K562 (cell line): ENCODE measurements at regions not wholly inside any gene's neighbourhood (a gene's known extent, or its start where the extent isn't known, plus 50 kb on each side); places are given as distances from the start of the nearest gene placed in this dataset.

Experiments used
- ATAC-seq: fragments of 200-7000 bp; cut with Tn5 transposase; 3 replicates; pipeline ENCODE4 v1.9.1; 2020; ENCODE audit warnings: moderate library complexity
- BruUV-seq: library from RNA; stranded (reverse); fragments of 400-500 nt; replicated peaks from 2 replicates; lab custom pipeline; 2021; lab: Mats Ljungman, UMichigan
- CTCF ChIA-PET: fragments of 300-600 bp; formaldehyde crosslinking; extraction: SDS; loops from one replicate; lab custom pipeline; 2021; ENCODE audit warnings: low intra/inter-chr PET ratio; lab: Yijun Ruan, JAX
- POLR2A ChIA-PET: fragments of 300-600, 350-650 bp; sonication (Branson Sonifier 250); formaldehyde crosslinking; extraction: SDS; loops from one replicate; lab custom pipeline; 2021; ENCODE audit warnings: antibody characterized with exemption, inconsistent platforms; lab: Yijun Ruan, JAX
- DNase-seq, 4 experiments: peaks; one replicate each; pipeline versions ENCODE4 v3.0.0 to v3.0.0-alpha.2; 2011 to 2018; ENCODE audit warnings: low spot score in 3 of 4, mixed read lengths in 3 of 4; ENCODE audit errors: extremely low read depth in 1 of 4
- FAIRE-seq: peaks from 2 replicates; lab custom pipeline; 2011; peaks lifted over from hg19 to GRCh38; lab: Jason Lieb, UNC
- H2AFZ ChIP-seq: 2 replicates; pipeline ENCODE4 v1.6.0; 2011; ENCODE audit warnings: low read depth, low read length, control low read depth, inconsistent platforms
- H3K27ac ChIP-seq: fragments of 200-600 bp; 3 replicates; pipeline ENCODE4 v1.8.0; 2011; ENCODE audit warnings: low read depth, mild to moderate bottlenecking, control low read depth, inconsistent platforms, low read length, moderate library complexity, mixed read lengths; ENCODE audit errors: extremely low read depth
- H3K27me3 ChIP-seq, 2 experiments: fragments of 300-600 bp in 1 of 2; 2 replicates in 1 of 2; 3 replicates in 1 of 2; pipeline versions ENCODE4 v1.6.0 to v1.8.0; 2011; ENCODE audit warnings: inconsistent platforms in 2 of 2, low read length in 2 of 2, mild to moderate bottlenecking in 1 of 2, mixed read lengths in 1 of 2, moderate library complexity in 1 of 2; ENCODE audit not compliant: control insufficient read depth in 2 of 2, insufficient read depth in 2 of 2
- H3K36me3 ChIP-seq: fragments of 300-600 bp; 3 replicates; pipeline ENCODE4 v1.8.0; 2011; ENCODE audit warnings: mild to moderate bottlenecking, low read length, inconsistent platforms; ENCODE audit not compliant: control insufficient read depth, insufficient read depth
- H3K4me1 ChIP-seq, 2 experiments: fragments of 200-600 bp in 1 of 2; replicated peaks in 1 of 2; 2 replicates in 1 of 2; 3 replicates in 1 of 2; pipeline versions ENCODE4 v1.5.1 to v1.8.0; 2011; ENCODE audit warnings: inconsistent platforms in 2 of 2, low read length in 2 of 2, mild to moderate bottlenecking in 1 of 2, mixed read lengths in 1 of 2, moderate library complexity in 1 of 2; ENCODE audit not compliant: control insufficient read depth in 2 of 2, insufficient read depth in 2 of 2
- H3K4me2 ChIP-seq: 2 replicates; pipeline ENCODE4 v1.6.1; 2011; ENCODE audit warnings: low read length, control low read depth, inconsistent platforms, mixed read lengths; ENCODE audit not compliant: insufficient read depth
- H3K4me3 ChIP-seq: fragments of 200-600 bp; sonication (generic), shearing (Covaris generic); 2 replicates; pipeline ENCODE4 v1.5.1; 2016; ENCODE audit warnings: control low read depth, inconsistent platforms
- H3K79me2 ChIP-seq: fragments of 200-600 bp; 3 replicates; pipeline ENCODE4 v1.8.0; 2011; ENCODE audit warnings: low read length, inconsistent platforms; ENCODE audit not compliant: control insufficient read depth, insufficient read depth
- H3K9ac ChIP-seq, 2 experiments: 2 replicates each; pipeline versions ENCODE4 v1.6.0 to v1.6.1; 2011; ENCODE audit warnings: low read depth in 2 of 2, low read length in 2 of 2, control low read depth in 1 of 2, inconsistent platforms in 1 of 2, mild to moderate bottlenecking in 1 of 2, mixed read lengths in 1 of 2; ENCODE audit not compliant: insufficient read depth in 1 of 2
- H3K9me1 ChIP-seq: one replicate; pipeline ENCODE4 v1.6.0; 2011; ENCODE audit warnings: inconsistent platforms, mild to moderate bottlenecking, low read length, moderate library complexity; ENCODE audit not compliant: control insufficient read depth, insufficient read depth
- H3K9me3 ChIP-seq: replicated peaks from 2 replicates; pipeline ENCODE4 v1.5.1; 2011; ENCODE audit warnings: low read depth, low read length, inconsistent platforms; ENCODE audit not compliant: control insufficient read depth, insufficient read depth
- H4K20me1 ChIP-seq: replicated peaks from 2 replicates; pipeline ENCODE4 v1.6.1; 2011; ENCODE audit warnings: low read length, inconsistent platforms, mixed read lengths; ENCODE audit not compliant: control insufficient read depth, insufficient read depth
- CBFA2T2 ChIP-seq: fragments of 450-650 bp; conservative IDR thresholded peaks from 2 replicates; pipeline ENCODE4 v1.6.1; 2017; ENCODE audit warnings: mild to moderate bottlenecking
- CHD1 ChIP-seq: fragments of 200-600 bp; sonication (generic); IDR thresholded peaks from one replicate; pipeline ENCODE4 v1.6.1; 2012; ENCODE audit warnings: mild to moderate bottlenecking, moderate library complexity, low read length, inconsistent platforms
- CHD2 ChIP-seq: IDR thresholded peaks from 2 replicates; pipeline ENCODE4 v1.6.1; 2011; ENCODE audit warnings: low read depth, low read length
- EHMT2 ChIP-seq: fragments of 450-650 bp; IDR thresholded peaks from 2 replicates; pipeline ENCODE4 v1.6.1; 2018; ENCODE audit warnings: antibody characterized with exemption
- GABPA ChIP-seq: fragments of 200-800 bp; sonication (Bioruptor generic); conservative IDR thresholded peaks from 2 replicates; pipeline ENCODE4 v1.6.1; 2016; ENCODE audit warnings: low read depth, missing genetic modification characterization, missing compliant biosample characterization
- GTF2A2 ChIP-seq: IDR thresholded peaks from 2 replicates; pipeline ENCODE4 v1.6.1; 2016; ENCODE audit warnings: mild to moderate bottlenecking, missing genetic modification characterization, missing compliant biosample characterization
- HNRNPK ChIP-seq: fragments of 200-400 bp; formaldehyde crosslinking; IDR thresholded peaks from one replicate; pipeline ENCODE4 v1.6.1; 2018; ENCODE audit warnings: mild to moderate bottlenecking, low read depth, low read length; ENCODE audit not compliant: poor library complexity, severe bottlenecking
- TCFL5 ChIP-seq: fragments of 250-450 bp; sonication (Bioruptor Pico); conservative IDR thresholded peaks from 2 replicates; pipeline ENCODE4 v1.6.1; 2021; ENCODE audit warnings: mild to moderate bottlenecking, moderate library complexity, matching md5 sums
- U2AF1 ChIP-seq: fragments of 200-400 bp; formaldehyde crosslinking; optimal IDR thresholded peaks from 2 replicates; pipeline ENCODE3; 2017; ENCODE audit warnings: mild to moderate bottlenecking, low read depth, low read length, moderate library complexity
- USF1 ChIP-seq: sonication (generic); formaldehyde crosslinking; IDR thresholded peaks from 2 replicates; pipeline ENCODE4 v1.9.0; 2022; ENCODE audit warnings: mild to moderate bottlenecking, missing genetic modification reagents
- ZNF589 ChIP-seq: fragments of 200-800 bp; sonication (Bioruptor generic); IDR thresholded peaks from 2 replicates; pipeline ENCODE4 v1.6.1; 2016; ENCODE audit warnings: low read depth, missing genetic modification characterization, missing compliant biosample characterization
- ZNF76 ChIP-seq: fragments of 250-450 bp; sonication (Bioruptor Pico); IDR thresholded peaks from 2 replicates; pipeline ENCODE4 v1.4.0; 2020; ENCODE audit warnings: mild to moderate bottlenecking, moderate library complexity, borderline replicate concordance
- WGBS: fragments of 100-300 bp; shearing (Covaris generic); methylation state at CpG from one replicate; pipeline ENCODE4 v1.1.6; 2016; ENCODE audit warnings: low coverage, mixed read lengths; ENCODE audit not compliant: insufficient coverage; ENCODE audit errors: missing lambda C conversion rate; 5-methylcytosine and 5-hydroxymethylcytosine counted together
- in situ Hi-C: fragments of 300-500 bp; cut with MboI; formaldehyde crosslinking; loops from 4 replicates; pipeline ENCODE4 v1.15.0; 2018; ENCODE audit warnings: inconsistent platforms, mixed read lengths
- intact Hi-C: fragments of 100-400 bp; cut with micrococcal nuclease; formaldehyde crosslinking; loops from 2 replicates; pipeline ENCODE4 v1.14.2; 2022
- TF ChIP-seq, protein P1 (sequence below): sonication (generic); formaldehyde crosslinking; IDR thresholded peaks from 2 replicates; pipeline ENCODE4 v1.8.0; 2022; ENCODE audit warnings: missing genetic modification reagents, mild to moderate bottlenecking, borderline replicate concordance
- TF ChIP-seq, protein P2 (sequence below): sonication (generic); IDR thresholded peaks from 2 replicates; pipeline ENCODE4 v1.6.1; 2016

DNA sequence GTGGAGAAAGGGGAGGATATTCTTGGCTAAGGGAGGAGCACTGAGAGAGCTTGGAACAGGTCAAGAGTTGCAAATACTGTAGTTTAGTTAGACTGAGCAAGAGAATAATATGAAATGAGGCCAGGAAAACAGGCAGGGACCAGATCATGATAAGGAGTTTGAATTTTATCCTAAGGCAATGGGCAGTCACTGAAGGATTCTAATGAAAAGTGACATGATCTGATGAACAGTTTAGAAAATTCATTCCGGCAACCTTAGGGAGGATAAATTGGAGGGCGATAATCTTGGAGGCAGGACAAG, 276.1 kb downstream of the PLK2 start (continued):
- TF ChIP-seq CHD1 (no peak), U2AF1 (no peak), TCFL5 (CRISPR knock-in tag) (no peak), EHMT2 (no peak)
- TF ChIP-seq, protein P1, sequence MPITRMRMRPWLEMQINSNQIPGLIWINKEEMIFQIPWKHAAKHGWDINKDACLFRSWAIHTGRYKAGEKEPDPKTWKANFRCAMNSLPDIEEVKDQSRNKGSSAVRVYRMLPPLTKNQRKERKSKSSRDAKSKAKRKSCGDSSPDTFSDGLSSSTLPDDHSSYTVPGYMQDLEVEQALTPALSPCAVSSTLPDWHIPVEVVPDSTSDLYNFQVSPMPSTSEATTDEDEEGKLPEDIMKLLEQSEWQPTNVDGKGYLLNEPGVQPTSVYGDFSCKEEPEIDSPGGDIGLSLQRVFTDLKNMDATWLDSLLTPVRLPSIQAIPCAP (CRISPR knock-in tag), result no peak
- TF ChIP-seq, protein P2, sequence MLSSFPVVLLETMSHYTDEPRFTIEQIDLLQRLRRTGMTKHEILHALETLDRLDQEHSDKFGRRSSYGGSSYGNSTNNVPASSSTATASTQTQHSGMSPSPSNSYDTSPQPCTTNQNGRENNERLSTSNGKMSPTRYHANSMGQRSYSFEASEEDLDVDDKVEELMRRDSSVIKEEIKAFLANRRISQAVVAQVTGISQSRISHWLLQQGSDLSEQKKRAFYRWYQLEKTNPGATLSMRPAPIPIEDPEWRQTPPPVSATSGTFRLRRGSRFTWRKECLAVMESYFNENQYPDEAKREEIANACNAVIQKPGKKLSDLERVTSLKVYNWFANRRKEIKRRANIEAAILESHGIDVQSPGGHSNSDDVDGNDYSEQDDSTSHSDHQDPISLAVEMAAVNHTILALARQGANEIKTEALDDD, result no peak
- TF ChIP-seq, all 486 proteins: peak for 0

GRCh38 chr5:58183078-58183785, 276.7 kb downstream of the PLK2 start:
- Histone ChIP-seq H3K27ac (no peak overlapping the region), H3K27me3 (no peaks in the 10 kb centered on the region), H3K4me2 (no peak overlapping the region), H3K9me3 (no peaks in the 10 kb centered on the region), H3K4me3 (no peak overlapping the region)
- intact Hi-C loops, result no loop called here
- TF ChIP-seq HNRNPK (no peak), ZNF76 (no peak), ZNF589 (CRISPR knock-in tag) (no peak), CBFA2T2 (no peak), GABPA (tag) (no peak), CHD2 (no peak), GTF2A2 (tag) (no peak), USF1 (CRISPR knock-in tag) (no peak)
- TF ChIP-seq, all 486 proteins: peak for 0
- POLR2A ChIA-PET, result no interaction called here
- FAIRE-seq (no peak), ATAC-seq (no peak), DNase-seq (no peak)
- Histone ChIP-seq H3K9me1 (no peaks in the 10 kb centered on the region), H3K9ac (no peak overlapping the region), H2AFZ (no peak overlapping the region), H3K36me3 (no peaks in the 10 kb centered on the region), H3K79me2 (no peaks in the 10 kb centered on the region), H4K20me1 (no peaks in the 10 kb centered on the region), H3K4me1 (no peaks in the 10 kb centered on the region)
- in situ Hi-C loops, result no loop called here
- no TSS peak for BruUV-seq
- CTCF ChIA-PET, result no interaction called here
- 28% methylated on average over 6 of the region's 6 CpGs for WGBS
